ENCODE measurements at regions not wholly inside any gene's neighbourhood (a gene's known extent, or its start where the extent isn't known, plus 50 kb on each side); places are given as distances from the start of the nearest gene placed in this dataset.
"Not testable (repeated sequence)": the region's sequence is repeated elsewhere in the genome, so short reads cannot be mapped to it uniquely, and the experiment has no call there.

DNA sequence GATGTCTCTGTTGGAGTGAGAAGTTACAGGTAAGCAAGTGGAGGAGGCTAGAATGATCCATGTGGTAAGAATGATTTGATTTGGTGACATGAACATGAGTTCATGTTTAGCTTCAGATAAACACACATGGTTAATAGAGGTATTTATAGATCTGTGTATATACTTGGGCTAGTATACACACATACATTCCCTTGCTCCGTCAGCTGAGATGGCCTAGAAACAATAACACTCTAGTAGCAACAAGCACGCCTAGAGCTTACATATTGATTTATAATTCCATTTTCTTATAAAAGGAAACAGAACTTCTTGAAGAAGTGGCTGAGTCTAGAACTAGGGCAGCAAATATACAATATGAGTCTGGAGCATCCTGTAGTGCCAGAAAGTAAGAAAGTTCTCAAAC lies 223.0 kb downstream of the RND3 start:
- no peak for DNase-seq (ENCODE audit: low read depth)
- TF ChIP-seq, protein P1, sequence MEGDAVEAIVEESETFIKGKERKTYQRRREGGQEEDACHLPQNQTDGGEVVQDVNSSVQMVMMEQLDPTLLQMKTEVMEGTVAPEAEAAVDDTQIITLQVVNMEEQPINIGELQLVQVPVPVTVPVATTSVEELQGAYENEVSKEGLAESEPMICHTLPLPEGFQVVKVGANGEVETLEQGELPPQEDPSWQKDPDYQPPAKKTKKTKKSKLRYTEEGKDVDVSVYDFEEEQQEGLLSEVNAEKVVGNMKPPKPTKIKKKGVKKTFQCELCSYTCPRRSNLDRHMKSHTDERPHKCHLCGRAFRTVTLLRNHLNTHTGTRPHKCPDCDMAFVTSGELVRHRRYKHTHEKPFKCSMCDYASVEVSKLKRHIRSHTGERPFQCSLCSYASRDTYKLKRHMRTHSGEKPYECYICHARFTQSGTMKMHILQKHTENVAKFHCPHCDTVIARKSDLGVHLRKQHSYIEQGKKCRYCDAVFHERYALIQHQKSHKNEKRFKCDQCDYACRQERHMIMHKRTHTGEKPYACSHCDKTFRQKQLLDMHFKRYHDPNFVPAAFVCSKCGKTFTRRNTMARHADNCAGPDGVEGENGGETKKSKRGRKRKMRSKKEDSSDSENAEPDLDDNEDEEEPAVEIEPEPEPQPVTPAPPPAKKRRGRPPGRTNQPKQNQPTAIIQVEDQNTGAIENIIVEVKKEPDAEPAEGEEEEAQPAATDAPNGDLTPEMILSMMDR (IDR thresholded peaks at IDR 0.05; ENCODE audit: low read length, missing control alignments): no peak
- no peak overlapping the region for H3K4me3 ChIP-seq (replicated peaks; ENCODE audit: low read depth, low read length)

DNA sequence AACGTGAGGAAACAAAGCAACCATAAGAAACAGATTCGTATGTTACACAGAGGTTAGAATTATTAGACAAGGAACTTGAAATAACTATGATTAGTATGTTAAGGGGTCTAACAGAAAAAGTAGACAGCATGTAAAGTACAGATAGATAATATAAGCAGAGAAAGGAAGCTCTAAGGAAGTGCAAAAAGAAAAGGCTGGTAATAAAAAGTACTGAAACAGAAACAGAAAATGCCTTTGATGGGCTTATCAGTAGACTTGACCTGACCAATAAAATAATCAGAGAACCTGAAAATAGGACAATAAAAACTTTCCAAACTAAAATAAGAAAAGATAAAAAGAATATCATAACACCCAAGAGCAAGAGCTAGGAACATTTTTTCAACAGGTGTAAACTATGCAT lies 225.8 kb downstream of the RND3 start:
- no peak for DNase-seq (ENCODE audit: low read depth)
- no peak overlapping the region for H3K4me3 ChIP-seq (replicated peaks; ENCODE audit: low read depth, low read length)
- TF ChIP-seq, protein P1 (IDR thresholded peaks at IDR 0.05; ENCODE audit: low read length, missing control alignments): no peak

DNA sequence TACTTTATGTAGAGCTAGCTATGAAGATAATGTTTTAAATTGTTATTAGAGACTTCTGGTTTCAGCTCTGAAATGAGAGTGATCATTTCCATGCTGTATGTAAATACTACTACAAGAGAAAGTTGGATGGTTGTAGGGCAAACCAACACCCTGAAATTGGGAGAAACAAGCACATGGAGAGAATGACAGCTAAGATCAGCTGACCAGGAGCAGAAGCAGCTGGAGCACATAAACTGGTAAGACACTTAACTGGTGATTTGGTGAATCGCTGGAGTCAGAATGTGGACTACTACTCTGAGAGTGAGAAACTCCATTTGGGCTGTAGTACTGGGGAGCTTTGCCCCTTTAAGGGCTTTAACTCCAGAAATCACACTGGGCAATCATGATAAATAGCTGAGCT lies 226.8 kb downstream of the RND3 start:
- TF ChIP-seq, protein P1 (IDR thresholded peaks at IDR 0.05; ENCODE audit: low read length, missing control alignments): no peak
- no peak for DNase-seq (ENCODE audit: low read depth)
- no peak overlapping the region for H3K4me3 ChIP-seq (replicated peaks; ENCODE audit: low read depth, low read length)

DNA sequence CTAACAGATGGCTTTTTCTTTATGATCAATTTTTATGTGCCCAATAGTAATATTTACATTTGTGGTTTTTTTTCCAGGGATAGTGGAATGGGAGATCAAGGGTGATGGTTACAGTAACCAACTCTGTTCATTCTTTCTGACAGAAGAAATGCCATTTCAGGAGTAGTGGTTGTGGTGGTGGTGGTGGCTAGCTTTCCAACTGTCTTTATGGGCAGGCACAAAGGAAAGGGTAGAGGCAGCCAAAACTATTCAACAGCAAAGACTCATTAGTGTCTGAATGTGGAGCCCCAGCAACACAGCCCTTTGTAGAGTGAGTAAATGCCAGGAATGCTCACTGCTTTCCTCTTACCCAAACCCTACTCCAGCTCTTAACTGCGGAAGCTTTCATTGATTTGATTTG lies 227.7 kb downstream of the RND3 start:
- DNase-seq (ENCODE audit: low read depth): no peak

DNA sequence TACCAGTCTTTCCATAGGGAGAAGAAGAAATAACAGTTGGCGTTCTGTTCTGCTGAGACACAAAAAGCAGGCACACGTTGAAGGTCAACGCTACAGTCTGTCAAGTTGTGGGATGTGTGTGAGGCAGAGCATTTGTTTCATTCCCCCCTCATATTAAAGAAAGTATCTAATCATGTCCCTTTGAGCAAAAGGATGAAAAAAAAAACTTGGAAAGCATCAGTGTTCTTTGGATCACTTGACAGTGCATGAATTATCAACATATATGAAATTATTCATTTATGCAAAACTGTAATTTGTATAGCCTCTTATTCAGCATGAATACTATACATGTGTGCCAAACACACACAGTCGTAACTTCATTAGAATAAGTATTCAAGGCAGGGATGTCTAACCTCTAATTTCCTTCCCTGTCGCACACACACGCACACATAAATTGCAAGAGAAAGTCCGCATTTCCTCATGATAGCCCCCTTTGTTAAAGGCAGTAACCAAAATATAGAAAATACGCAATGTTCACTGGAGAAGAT lies 228.6 kb downstream of the RND3 start:
- TF ChIP-seq, protein P1 (IDR thresholded peaks at IDR 0.05; ENCODE audit: low read length, missing control alignments): no peak
- H3K4me3 ChIP-seq (replicated peaks; ENCODE audit: low read depth, low read length): no peak overlapping the region
- no peak for DNase-seq (ENCODE audit: low read depth)

More for the DNA sequence above, 227.7 kb downstream of the RND3 start:
- no peak overlapping the region for H3K4me3 ChIP-seq (replicated peaks; ENCODE audit: low read depth, low read length)
- TF ChIP-seq, protein P1 (IDR thresholded peaks at IDR 0.05; ENCODE audit: low read length, missing control alignments): no peak

DNA sequence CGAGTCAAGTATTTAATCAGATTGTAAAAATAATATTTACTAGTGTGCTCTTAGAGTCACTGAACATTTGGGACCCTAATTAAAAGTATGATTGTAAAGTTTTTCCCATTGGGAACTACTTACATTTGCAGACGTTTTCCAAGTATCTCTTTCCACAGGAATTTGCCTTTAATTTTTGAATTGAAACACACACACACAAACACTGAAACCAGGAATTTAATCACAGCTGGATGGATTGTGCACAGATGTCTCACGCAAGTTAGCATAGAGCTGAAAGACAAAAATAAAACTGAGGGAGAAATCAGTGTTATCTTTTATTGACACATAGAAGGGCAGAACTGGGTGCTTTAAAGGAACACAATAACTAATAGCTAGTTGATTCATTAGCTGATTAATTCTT lies 230.7 kb downstream of the RND3 start:
- no peak for DNase-seq (ENCODE audit: low read depth)
- TF ChIP-seq, protein P1 (IDR thresholded peaks at IDR 0.05; ENCODE audit: low read length, missing control alignments): no peak
- H3K4me3 ChIP-seq (replicated peaks; ENCODE audit: low read depth, low read length): no peak overlapping the region

DNA sequence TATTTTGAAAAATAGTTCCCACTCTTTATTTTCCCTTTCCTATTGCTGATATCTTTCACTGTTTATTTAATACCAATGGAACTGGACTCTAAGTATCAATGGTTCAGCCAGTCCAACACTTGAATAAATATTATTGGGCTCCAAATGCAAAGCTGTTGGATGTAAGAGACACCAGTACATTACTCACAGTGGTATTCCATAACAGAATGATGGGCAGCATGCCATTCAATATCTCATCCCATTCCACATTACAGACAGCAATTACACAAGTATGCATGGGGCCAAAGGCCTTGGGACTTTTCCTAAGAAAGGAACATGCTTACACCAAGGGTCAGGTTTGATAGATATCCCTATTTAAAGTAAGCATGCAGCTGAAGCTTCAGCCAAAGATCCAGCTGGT lies 231.9 kb downstream of the RND3 start:
- TF ChIP-seq, protein P1 (IDR thresholded peaks at IDR 0.05; ENCODE audit: low read length, missing control alignments): no peak
- peak; percentile 57 for DNase-seq (ENCODE audit: low read depth)
- H3K4me3 ChIP-seq (replicated peaks; ENCODE audit: low read depth, low read length): no peak overlapping the region

DNA sequence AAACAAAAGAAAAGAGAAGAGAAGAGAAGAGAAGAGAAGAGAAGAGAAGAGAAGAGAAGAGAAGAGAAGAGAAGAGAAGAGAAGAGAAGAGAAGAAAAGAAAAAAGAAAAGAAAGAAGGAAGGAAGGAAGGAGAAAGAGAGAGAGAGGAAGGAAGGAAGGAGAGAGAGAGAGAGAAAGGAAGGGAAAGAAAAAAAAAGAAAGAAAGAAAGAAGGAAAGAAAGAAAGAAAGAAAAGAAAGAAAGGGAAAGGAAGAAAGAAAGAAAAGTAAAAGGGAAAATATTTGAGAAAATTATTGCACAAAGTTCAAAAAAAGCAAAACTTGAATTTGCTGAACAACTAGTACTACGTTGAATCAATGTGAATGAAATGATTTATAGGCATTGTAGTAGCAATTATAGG lies 237.7 kb downstream of the RND3 start:
- DNase-seq (ENCODE audit: low read depth); H3K4me3 ChIP-seq (replicated peaks; ENCODE audit: low read depth, low read length): not testable (repeated sequence)
